ENCODE measurements at regions not wholly inside any gene's neighbourhood (a gene's known extent, or its start where the extent isn't known, plus 50 kb on each side); places are given as distances from the start of the nearest gene placed in this dataset.

- Histone ChIP-seq H4K20me1 (ENCODE audit: insufficient read depth) (no peaks in the 10 kb centered on the region), H3K9ac (no peak overlapping the region), H3K79me2 (ENCODE audit: insufficient read depth, low read depth) (no peaks in the 10 kb centered on the region), H3K27ac (no peak overlapping the region), H3K4me1 (ENCODE audit: low read depth, poor library complexity, severe bottlenecking) (peaks cover 8% of the 10 kb centered on the region), H3K4me2 (no peak overlapping the region), H2AFZ (ENCODE audit: low read depth) (no peak overlapping the region), H3K36me3 (ENCODE audit: insufficient read depth) (no peaks in the 10 kb centered on the region), H3K4me3 (IDR thresholded peaks at IDR 0.05; ENCODE audit: insufficient read depth, low read depth, low read length) (no peak overlapping the region), H3K27me3 (ENCODE audit: insufficient read depth, low read depth) (no peaks in the 10 kb centered on the region)
- no peak for TF ChIP-seq CTCF (conservative IDR thresholded peaks at IDR 0.05; ENCODE audit: low read depth, low read length)
Measured at GRCh38 chr5:17019324-17019723, 83.2 kb upstream of the MYO10 start.

- Histone ChIP-seq H3K4me1 (ENCODE audit: low read depth, poor library complexity, severe bottlenecking) (peaks cover 12% of the 10 kb centered on the region), H3K4me2 (no peak overlapping the region; the same call in 1 of the 2 replicates), H3K27me3 (ENCODE audit: insufficient read depth, low read depth) (no peaks in the 10 kb centered on the region), H3K27ac (no peak overlapping the region), H3K79me2 (ENCODE audit: insufficient read depth, low read depth) (no peaks in the 10 kb centered on the region), H3K36me3 (ENCODE audit: insufficient read depth) (no peaks in the 10 kb centered on the region), H2AFZ (ENCODE audit: low read depth) (0 out of 2 replicates have a peak overlapping the region, but pooled peaks have one; percentile 27), H3K9ac (no peak overlapping the region), H4K20me1 (ENCODE audit: insufficient read depth) (no peaks in the 10 kb centered on the region), H3K4me3 (IDR thresholded peaks at IDR 0.05; ENCODE audit: insufficient read depth, low read depth, low read length) (no peak overlapping the region)
- no peak for TF ChIP-seq CTCF (conservative IDR thresholded peaks at IDR 0.05; ENCODE audit: low read depth, low read length)
Measured at GRCh38 chr5:17020678-17021601, 84.9 kb upstream of the MYO10 start.

DNA sequence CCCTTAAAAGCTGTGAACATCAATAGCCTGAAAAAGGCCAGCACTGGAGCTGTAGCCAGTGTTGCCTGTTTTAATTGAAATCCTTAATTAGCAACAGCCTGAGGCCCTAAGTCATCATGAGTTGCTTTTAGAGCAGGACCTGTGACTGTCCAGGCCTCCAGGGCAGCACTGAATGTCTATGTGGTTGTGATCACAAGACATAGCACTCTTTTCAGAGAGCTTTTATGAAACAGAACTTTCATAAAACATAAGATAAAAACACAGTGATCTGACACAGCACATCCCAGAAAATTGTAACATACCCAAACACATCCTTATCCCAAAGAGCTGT, 85.5 kb upstream of the MYO10 start:
- Histone ChIP-seq H3K36me3 (ENCODE audit: insufficient read depth) (no peaks in the 10 kb centered on the region), H3K4me1 (ENCODE audit: low read depth, poor library complexity, severe bottlenecking) (peaks cover 12% of the 10 kb centered on the region), H4K20me1 (ENCODE audit: insufficient read depth) (no peaks in the 10 kb centered on the region), H3K4me2 (no peak overlapping the region), H3K27ac (no peak overlapping the region), H3K79me2 (ENCODE audit: insufficient read depth, low read depth) (no peaks in the 10 kb centered on the region), H2AFZ (ENCODE audit: low read depth) (no peak overlapping the region), H3K4me3 (IDR thresholded peaks at IDR 0.05; ENCODE audit: insufficient read depth, low read depth, low read length) (no peak overlapping the region), H3K9ac (no peak overlapping the region), H3K27me3 (ENCODE audit: insufficient read depth, low read depth) (no peaks in the 10 kb centered on the region)
- TF ChIP-seq CTCF (conservative IDR thresholded peaks at IDR 0.05; ENCODE audit: low read depth, low read length), result no peak

GRCh38 chr5:17022296-17022695, 86.2 kb upstream of the MYO10 start:
- no peak overlapping the region for H3K27ac ChIP-seq
- H3K27me3 ChIP-seq (ENCODE audit: insufficient read depth, low read depth), result no peaks in the 10 kb centered on the region
- no peak overlapping the region for H3K4me2 ChIP-seq
- H3K4me1 ChIP-seq (ENCODE audit: low read depth, poor library complexity, severe bottlenecking), result peaks cover 12% of the 10 kb centered on the region
- H4K20me1 ChIP-seq (ENCODE audit: insufficient read depth), result no peaks in the 10 kb centered on the region
- no peaks in the 10 kb centered on the region for H3K36me3 ChIP-seq (ENCODE audit: insufficient read depth)
- no peaks in the 10 kb centered on the region for H3K79me2 ChIP-seq (ENCODE audit: insufficient read depth, low read depth)
- no peak for TF ChIP-seq CTCF (conservative IDR thresholded peaks at IDR 0.05; ENCODE audit: low read depth, low read length)
- H2AFZ ChIP-seq (ENCODE audit: low read depth), result no peak overlapping the region
- no peak overlapping the region for H3K9ac ChIP-seq
- H3K4me3 ChIP-seq (IDR thresholded peaks at IDR 0.05; ENCODE audit: insufficient read depth, low read depth, low read length), result no peak overlapping the region
